ENCODE measurements at regions not wholly inside any gene's neighbourhood (a gene's known extent, or its start where the extent isn't known, plus 50 kb on each side); places are given as distances from the start of the nearest gene placed in this dataset.

- no peak overlapping the region for H3K9ac ChIP-seq (ENCODE audit: low read depth, low read length)
- H3K36me3 ChIP-seq (ENCODE audit: insufficient read depth, low read length), result no peaks in the 10 kb centered on the region
- H3K9me3 ChIP-seq (ENCODE audit: control insufficient read depth, insufficient read depth, low read length), result no peaks in the 10 kb centered on the region
- no peaks in the 10 kb centered on the region for H3K4me1 ChIP-seq (ENCODE audit: insufficient read depth, low read length)
Observed at GRCh38 chr1:199204231-199204630, 565.4 kb downstream of the PTPRC start.

GRCh38 chr1:199205740-199206441 lies 567.1 kb downstream of the PTPRC start:
- no peak overlapping the region for H3K9ac ChIP-seq (ENCODE audit: low read depth, low read length)
- H3K36me3 ChIP-seq (ENCODE audit: insufficient read depth, low read length), result no peaks in the 10 kb centered on the region
- no peaks in the 10 kb centered on the region for H3K4me1 ChIP-seq (ENCODE audit: insufficient read depth, low read length)
- no peaks in the 10 kb centered on the region for H3K9me3 ChIP-seq (ENCODE audit: control insufficient read depth, insufficient read depth, low read length)

GRCh38 chr1:199208847-199209246 lies 570.0 kb downstream of the PTPRC start:
- H3K36me3 ChIP-seq (ENCODE audit: insufficient read depth, low read length), result no peaks in the 10 kb centered on the region
- no peak overlapping the region for H3K9ac ChIP-seq (ENCODE audit: low read depth, low read length)
- no peaks in the 10 kb centered on the region for H3K9me3 ChIP-seq (ENCODE audit: control insufficient read depth, insufficient read depth, low read length)
- no peaks in the 10 kb centered on the region for H3K4me1 ChIP-seq (ENCODE audit: insufficient read depth, low read length)

GRCh38 chr1:199218065-199218464 lies 579.2 kb downstream of the PTPRC start:
- H3K4me1 ChIP-seq (ENCODE audit: insufficient read depth, low read length), result no peaks in the 10 kb centered on the region
- no peaks in the 10 kb centered on the region for H3K9me3 ChIP-seq (ENCODE audit: control insufficient read depth, insufficient read depth, low read length)
- H3K9ac ChIP-seq (ENCODE audit: low read depth, low read length), result no peak overlapping the region

GRCh38 chr1:199218533-199218932 lies 579.7 kb downstream of the PTPRC start:
- no peaks in the 10 kb centered on the region for H3K4me1 ChIP-seq (ENCODE audit: insufficient read depth, low read length)
- no peaks in the 10 kb centered on the region for H3K9me3 ChIP-seq (ENCODE audit: control insufficient read depth, insufficient read depth, low read length)
- H3K36me3 ChIP-seq (ENCODE audit: insufficient read depth, low read length), result no peaks in the 10 kb centered on the region
- no peak overlapping the region for H3K9ac ChIP-seq (ENCODE audit: low read depth, low read length)

More at GRCh38 chr1:199218065-199218464, 579.2 kb downstream of the PTPRC start:
- no peaks in the 10 kb centered on the region for H3K36me3 ChIP-seq (ENCODE audit: insufficient read depth, low read length)

GRCh38 chr1:199220031-199220430 lies 581.2 kb downstream of the PTPRC start:
- Histone ChIP-seq H3K36me3 (ENCODE audit: insufficient read depth, low read length) (no peaks in the 10 kb centered on the region), H3K9me3 (ENCODE audit: control insufficient read depth, insufficient read depth, low read length) (no peaks in the 10 kb centered on the region), H3K9ac (ENCODE audit: low read depth, low read length) (no peak overlapping the region), H3K4me1 (ENCODE audit: insufficient read depth, low read length) (no peaks in the 10 kb centered on the region)

GRCh38 chr1:199221371-199222150 lies 582.7 kb downstream of the PTPRC start:
- Histone ChIP-seq H3K4me1 (ENCODE audit: insufficient read depth, low read length) (no peaks in the 10 kb centered on the region), H3K9ac (ENCODE audit: low read depth, low read length) (no peak overlapping the region)

GRCh38 chr1:199223936-199224335 lies 585.1 kb downstream of the PTPRC start:
- Histone ChIP-seq H3K9ac (ENCODE audit: low read depth, low read length) (no peak overlapping the region), H3K4me1 (ENCODE audit: insufficient read depth, low read length) (no peaks in the 10 kb centered on the region), H3K36me3 (ENCODE audit: insufficient read depth, low read length) (no peaks in the 10 kb centered on the region), H3K9me3 (ENCODE audit: control insufficient read depth, insufficient read depth, low read length) (no peaks in the 10 kb centered on the region)

More at GRCh38 chr1:199221371-199222150, 582.7 kb downstream of the PTPRC start:
- H3K36me3 ChIP-seq (ENCODE audit: insufficient read depth, low read length), result no peaks in the 10 kb centered on the region
- H3K9me3 ChIP-seq (ENCODE audit: control insufficient read depth, insufficient read depth, low read length), result no peaks in the 10 kb centered on the region

- H3K4me1 ChIP-seq (ENCODE audit: insufficient read depth, low read length), result no peaks in the 10 kb centered on the region
- H3K36me3 ChIP-seq (ENCODE audit: insufficient read depth, low read length), result no peaks in the 10 kb centered on the region
- no peak overlapping the region for H3K9ac ChIP-seq (ENCODE audit: low read depth, low read length)
- H3K9me3 ChIP-seq (ENCODE audit: control insufficient read depth, insufficient read depth, low read length), result no peaks in the 10 kb centered on the region
Observed at GRCh38 chr1:199226163-199226562, 587.3 kb downstream of the PTPRC start.

GRCh38 chr1:199242147-199242546 lies 603.3 kb downstream of the PTPRC start:
- H3K9ac ChIP-seq (ENCODE audit: low read depth, low read length), result no peak overlapping the region
- H3K4me1 ChIP-seq (ENCODE audit: insufficient read depth, low read length), result no peaks in the 10 kb centered on the region
- no peaks in the 10 kb centered on the region for H3K36me3 ChIP-seq (ENCODE audit: insufficient read depth, low read length)
- no peaks in the 10 kb centered on the region for H3K9me3 ChIP-seq (ENCODE audit: control insufficient read depth, insufficient read depth, low read length)

- no peak overlapping the region for H3K9ac ChIP-seq (ENCODE audit: low read depth, low read length)
Observed at GRCh38 chr1:199242601-199243000, 603.8 kb downstream of the PTPRC start.

GRCh38 chr1:199243423-199244061 lies 604.7 kb downstream of the PTPRC start:
- Histone ChIP-seq H3K4me1 (ENCODE audit: insufficient read depth, low read length) (no peaks in the 10 kb centered on the region), H3K9me3 (ENCODE audit: control insufficient read depth, insufficient read depth, low read length) (no peaks in the 10 kb centered on the region), H3K9ac (ENCODE audit: low read depth, low read length) (no peak overlapping the region), H3K36me3 (ENCODE audit: insufficient read depth, low read length) (no peaks in the 10 kb centered on the region)

More at GRCh38 chr1:199242601-199243000, 603.8 kb downstream of the PTPRC start:
- Histone ChIP-seq H3K4me1 (ENCODE audit: insufficient read depth, low read length) (no peaks in the 10 kb centered on the region), H3K36me3 (ENCODE audit: insufficient read depth, low read length) (no peaks in the 10 kb centered on the region), H3K9me3 (ENCODE audit: control insufficient read depth, insufficient read depth, low read length) (no peaks in the 10 kb centered on the region)

GRCh38 chr1:199245946-199246345 lies 607.1 kb downstream of the PTPRC start:
- no peaks in the 10 kb centered on the region for H3K9me3 ChIP-seq (ENCODE audit: control insufficient read depth, insufficient read depth, low read length)
- no peaks in the 10 kb centered on the region for H3K36me3 ChIP-seq (ENCODE audit: insufficient read depth, low read length)
- H3K4me1 ChIP-seq (ENCODE audit: insufficient read depth, low read length), result peaks cover 5% of the 10 kb centered on the region; the same call in 1 of the 2 replicates

GRCh38 chr1:199246716-199247115 lies 607.9 kb downstream of the PTPRC start:
- no peaks in the 10 kb centered on the region for H3K9me3 ChIP-seq (ENCODE audit: control insufficient read depth, insufficient read depth, low read length)
- H3K4me1 ChIP-seq (ENCODE audit: insufficient read depth, low read length), result peaks cover 5% of the 10 kb centered on the region; the same call in 1 of the 2 replicates
- H3K9ac ChIP-seq (ENCODE audit: low read depth, low read length), result no peak overlapping the region
- H3K36me3 ChIP-seq (ENCODE audit: insufficient read depth, low read length), result no peaks in the 10 kb centered on the region

More at GRCh38 chr1:199245946-199246345, 607.1 kb downstream of the PTPRC start:
- H3K9ac ChIP-seq (ENCODE audit: low read depth, low read length), result no peak overlapping the region
